Lower leg skin (tissue), 3 donors: ENCODE measurements at regions not wholly inside any gene's neighbourhood (a gene's known extent, or its start where the extent isn't known, plus 50 kb on each side); places are given as distances from the start of the nearest gene placed in this dataset.

ENCODE experiments used
- CTCF ChIP-seq, 3 donors: fragments of 450-650 bp; IDR thresholded peaks; one replicate each; pipeline ENCODE4 v1.5.1; 2016; ENCODE audit warnings: antibody characterized with exemption in 3 of 3, mild to moderate bottlenecking in 3 of 3, moderate library complexity in 2 of 3
- POLR2A ChIP-seq, 2 donors: fragments of 450-650 bp; IDR thresholded peaks; one replicate each; pipeline ENCODE4 v1.6.1; 2016 to 2017; ENCODE audit warnings: antibody characterized with exemption in 2 of 2, mild to moderate bottlenecking in 1 of 2, moderate library complexity in 1 of 2

GRCh38 chr11:123305601-123306375, 110.7 kb upstream of the CLMP start:
- TF ChIP-seq CTCF (IDR thresholded peaks at IDR 0.05) (no peak), POLR2A (IDR thresholded peaks at IDR 0.05) (no peak)
